ENCODE measurements at regions not wholly inside any gene's neighbourhood (a gene's known extent, or its start where the extent isn't known, plus 50 kb on each side); places are given as distances from the start of the nearest gene placed in this dataset.

GRCh38 chr6:14442242-14442641, 324.7 kb downstream of the CD83 start:
- DNase-seq = no peak

- no peak for DNase-seq
Observed at GRCh38 chr6:14443629-14444268, 326.2 kb downstream of the CD83 start.

DNA sequence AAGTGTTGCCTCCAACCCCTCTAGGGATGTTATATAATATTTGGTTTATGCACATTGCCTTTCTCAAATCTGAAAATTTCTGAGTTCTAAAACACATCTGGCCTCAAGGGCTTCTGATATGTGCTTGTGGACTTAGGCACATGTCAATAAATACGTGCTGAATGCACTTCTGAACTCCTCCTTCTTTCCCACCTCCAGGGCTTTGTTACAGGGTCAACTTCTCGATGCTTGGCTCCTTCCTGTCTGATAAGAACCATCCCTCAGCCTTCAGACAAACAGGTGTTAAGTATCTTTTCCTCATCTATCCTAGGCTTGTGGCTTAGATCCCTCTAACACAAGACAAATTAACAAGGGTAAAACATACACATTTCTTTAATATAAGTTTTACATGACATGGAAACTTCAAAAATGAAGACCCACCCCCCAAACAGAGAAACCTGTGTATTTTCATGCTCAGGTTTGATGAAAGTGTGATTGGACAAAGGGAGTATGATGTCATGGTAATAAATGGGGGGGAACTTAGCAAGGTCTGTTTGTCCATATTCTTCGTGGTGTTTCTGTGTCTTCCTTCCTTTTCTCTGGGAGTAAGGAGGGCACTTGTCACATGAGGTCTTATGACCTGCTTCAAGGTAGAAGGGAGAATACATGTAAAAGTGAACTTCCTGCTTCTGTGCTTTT, 326.9 kb downstream of the CD83 start:
- DNase-seq = no peak

DNA sequence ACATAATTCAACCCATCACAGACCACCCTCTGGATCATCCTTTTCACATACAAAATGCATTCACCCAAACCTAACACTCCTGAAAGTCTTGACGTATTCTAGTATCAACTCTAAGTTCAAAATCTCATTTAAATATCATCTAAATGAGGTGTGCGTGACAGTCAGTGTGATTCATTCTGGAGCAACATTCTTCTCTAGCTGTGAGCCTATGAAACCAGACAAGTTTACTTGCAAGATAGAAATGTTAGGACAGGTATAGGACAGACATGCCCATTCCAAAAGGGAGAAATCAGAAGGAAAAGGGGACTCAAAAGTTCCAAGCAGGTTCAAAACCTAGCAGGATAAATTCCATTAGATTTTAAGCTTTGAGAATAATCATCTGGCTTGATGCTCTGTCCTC, 329.7 kb downstream of the CD83 start:
- DNase-seq = no peak

- no peak for DNase-seq
Observed at GRCh38 chr6:14448246-14448645, 330.7 kb downstream of the CD83 start.

- no peak for DNase-seq
Observed at GRCh38 chr6:14450133-14450504, 332.5 kb downstream of the CD83 start.

GRCh38 chr6:14450578-14450977, 333.0 kb downstream of the CD83 start:
- DNase-seq = no peak

GRCh38 chr6:14451594-14452374, 334.2 kb downstream of the CD83 start:
- no peak for DNase-seq

GRCh38 chr6:14452567-14453527, 335.3 kb downstream of the CD83 start:
- peak; percentile 23 for DNase-seq

DNA sequence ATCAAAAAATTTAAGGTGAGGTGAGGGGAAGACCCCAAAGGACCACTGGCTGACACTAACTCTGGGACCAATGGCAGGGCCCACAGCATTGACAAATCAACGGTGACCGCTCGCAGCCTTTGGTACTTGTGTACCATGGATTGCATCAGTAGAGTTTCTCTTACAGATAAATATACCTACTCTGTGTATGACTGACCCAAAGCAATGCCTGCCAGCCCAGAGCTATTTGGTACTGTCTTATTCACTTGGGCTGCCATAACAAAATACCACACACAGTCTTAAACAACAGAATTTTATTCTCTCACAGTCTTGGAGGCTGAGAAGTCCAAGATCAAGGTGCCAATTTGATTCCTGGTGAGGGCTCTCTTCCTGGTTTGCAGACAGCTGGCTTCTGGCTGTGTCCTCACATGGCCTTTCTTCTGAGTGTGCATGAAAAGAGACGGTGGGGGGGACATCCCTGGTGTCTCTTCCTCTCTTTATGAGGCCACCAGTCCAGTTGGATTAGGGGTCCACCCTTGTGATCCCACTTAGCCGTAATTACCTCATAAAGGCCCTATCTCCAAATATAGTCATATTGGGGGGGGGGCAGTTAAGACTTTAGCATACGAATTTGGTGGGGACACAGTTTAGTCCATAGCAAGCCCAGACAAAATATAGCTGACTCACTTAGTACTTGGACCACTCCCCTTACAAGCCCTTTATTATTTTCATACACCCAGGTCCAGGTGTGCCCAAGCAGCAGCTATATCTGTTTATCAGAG, 336.3 kb downstream of the CD83 start:
- no peak for DNase-seq

DNA sequence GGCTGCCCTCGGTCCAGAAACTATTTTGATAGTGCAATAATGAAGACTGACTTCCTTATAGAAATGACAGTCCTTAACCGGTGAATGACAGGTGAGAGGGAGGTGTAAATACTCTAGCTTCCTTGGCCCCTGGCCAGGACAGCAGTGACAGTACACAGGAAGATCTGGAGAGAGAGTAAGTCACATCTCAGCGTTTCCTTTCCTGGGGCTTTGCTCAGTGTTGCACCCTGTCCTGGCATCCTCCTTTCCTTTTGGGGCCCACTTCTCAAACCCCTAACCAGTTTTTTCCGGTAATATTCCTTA, 336.9 kb downstream of the CD83 start:
- no peak for DNase-seq

- DNase-seq = no peak
Observed at GRCh38 chr6:14455427-14455826, 337.9 kb downstream of the CD83 start.

- DNase-seq = no peak
Observed at GRCh38 chr6:14455876-14456648, 338.5 kb downstream of the CD83 start.

DNA sequence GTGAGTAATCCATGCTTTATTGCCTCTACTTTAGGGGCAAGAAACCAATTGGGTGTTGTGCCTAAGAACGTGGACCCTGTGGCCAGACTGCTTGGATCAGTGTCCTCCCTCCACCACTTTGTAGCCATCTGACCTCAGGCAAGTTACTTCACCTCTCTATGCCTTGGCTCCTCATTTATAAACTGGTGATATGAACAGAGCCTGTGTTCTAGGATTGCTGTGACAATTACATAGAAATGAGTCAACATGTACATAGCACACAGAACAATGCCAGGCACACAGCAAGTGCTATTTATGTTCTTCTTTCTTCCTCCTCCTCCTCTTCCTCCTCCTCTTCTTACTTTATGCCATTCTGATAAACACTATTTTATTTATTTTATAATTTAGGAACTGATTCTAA, 339.4 kb downstream of the CD83 start:
- no peak for DNase-seq

DNA sequence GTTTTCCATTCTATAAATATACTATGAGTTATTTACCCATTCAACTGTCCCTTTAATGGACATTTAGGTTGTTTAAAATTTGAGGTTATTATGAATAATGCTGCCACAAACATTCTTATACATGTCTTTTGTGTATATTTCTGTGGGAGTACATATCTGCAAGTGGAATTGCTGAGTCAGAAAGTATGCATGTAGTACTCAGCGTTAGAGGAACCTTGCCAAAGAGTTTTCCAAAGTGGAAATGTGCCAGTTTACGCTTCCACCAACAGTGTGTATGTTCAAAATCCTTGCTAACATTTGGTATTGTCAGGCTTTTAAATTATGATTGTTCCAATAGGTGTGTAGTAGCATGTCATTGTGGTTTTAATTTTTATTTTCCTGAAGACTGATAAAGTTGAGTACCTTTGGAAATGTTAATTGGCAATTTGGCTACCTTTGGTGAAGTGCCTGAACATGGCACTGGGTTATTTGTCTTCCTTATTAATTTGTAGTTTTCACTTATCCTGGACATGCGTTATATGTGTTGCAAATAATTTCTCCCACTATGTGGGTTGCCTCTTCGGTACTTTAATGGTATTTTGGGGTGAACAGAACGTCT, 341.2 kb downstream of the CD83 start:
- no peak for DNase-seq

DNA sequence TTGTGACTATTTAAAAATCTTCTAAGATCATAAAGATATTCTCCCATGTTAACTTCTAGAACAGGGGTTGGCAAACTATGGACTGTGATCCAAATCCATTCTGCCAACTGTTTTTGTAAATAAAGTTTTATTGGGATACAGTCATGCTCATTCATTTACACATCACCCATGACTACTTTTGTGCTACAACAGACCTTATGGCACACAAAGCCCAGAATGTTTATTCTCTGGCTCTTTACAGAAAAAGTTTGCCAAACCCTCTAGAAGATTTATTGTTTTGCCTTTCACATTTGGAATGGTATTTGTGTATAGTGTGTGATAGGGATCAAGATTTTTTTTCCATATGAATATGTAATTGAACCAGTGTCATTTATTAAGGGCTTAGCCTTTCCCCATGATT, 341.7 kb downstream of the CD83 start:
- DNase-seq = no peak

- DNase-seq = no peak
Observed at GRCh38 chr6:14460556-14460955, 343.0 kb downstream of the CD83 start.

DNA sequence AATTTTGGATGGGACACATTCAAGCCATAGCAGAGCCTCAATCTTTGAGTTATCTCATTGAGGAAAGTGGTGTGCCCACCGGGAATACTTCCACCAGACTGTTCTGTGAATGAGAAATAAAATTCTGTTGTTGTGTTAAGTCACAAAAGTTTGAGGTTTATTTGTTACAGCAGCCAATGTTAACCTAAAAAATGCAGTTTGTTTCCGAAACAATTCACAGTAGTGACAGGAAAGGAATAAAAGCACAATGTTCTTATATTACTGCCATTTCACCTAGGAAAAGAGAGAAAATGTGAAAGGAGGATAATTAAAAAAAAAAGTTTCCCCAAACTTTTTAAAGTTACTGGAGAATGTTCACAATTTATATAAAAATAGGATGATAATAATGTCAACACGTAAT, 344.6 kb downstream of the CD83 start:
- no peak for DNase-seq

DNA sequence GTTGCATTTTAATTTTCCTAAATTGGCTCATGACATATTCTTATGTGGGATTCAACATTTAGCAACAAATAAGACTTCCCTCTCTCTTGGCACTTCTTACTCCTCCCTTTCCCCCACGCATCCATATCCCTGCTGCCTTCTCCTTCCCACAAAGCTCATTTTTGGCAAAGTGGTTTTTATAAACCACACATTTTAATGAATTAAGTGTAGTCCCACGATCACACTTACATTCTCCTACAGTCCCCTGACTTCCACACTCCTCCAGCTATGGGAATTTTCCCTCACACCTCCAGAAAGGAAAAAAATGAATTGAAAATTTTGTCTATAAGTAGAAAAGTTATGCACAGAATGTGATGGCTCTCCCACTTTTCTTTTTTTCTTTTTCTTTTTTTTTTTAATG, 345.0 kb downstream of the CD83 start:
- no peak for DNase-seq

- DNase-seq = no peak
Observed at GRCh38 chr6:14463110-14463509, 345.5 kb downstream of the CD83 start.

GRCh38 chr6:14464055-14464454, 346.5 kb downstream of the CD83 start:
- DNase-seq = no peak

Measured in CD4-positive, alpha-beta T cell treated with Interleukin-15 for 1 hour (primary cell).